ENCODE measurements at regions not wholly inside any gene's neighbourhood (a gene's known extent, or its start where the extent isn't known, plus 50 kb on each side); places are given as distances from the start of the nearest gene placed in this dataset.
"Not testable (repeated sequence)": the region's sequence is repeated elsewhere in the genome, so short reads cannot be mapped to it uniquely, and the experiment has no call there.

DNA sequence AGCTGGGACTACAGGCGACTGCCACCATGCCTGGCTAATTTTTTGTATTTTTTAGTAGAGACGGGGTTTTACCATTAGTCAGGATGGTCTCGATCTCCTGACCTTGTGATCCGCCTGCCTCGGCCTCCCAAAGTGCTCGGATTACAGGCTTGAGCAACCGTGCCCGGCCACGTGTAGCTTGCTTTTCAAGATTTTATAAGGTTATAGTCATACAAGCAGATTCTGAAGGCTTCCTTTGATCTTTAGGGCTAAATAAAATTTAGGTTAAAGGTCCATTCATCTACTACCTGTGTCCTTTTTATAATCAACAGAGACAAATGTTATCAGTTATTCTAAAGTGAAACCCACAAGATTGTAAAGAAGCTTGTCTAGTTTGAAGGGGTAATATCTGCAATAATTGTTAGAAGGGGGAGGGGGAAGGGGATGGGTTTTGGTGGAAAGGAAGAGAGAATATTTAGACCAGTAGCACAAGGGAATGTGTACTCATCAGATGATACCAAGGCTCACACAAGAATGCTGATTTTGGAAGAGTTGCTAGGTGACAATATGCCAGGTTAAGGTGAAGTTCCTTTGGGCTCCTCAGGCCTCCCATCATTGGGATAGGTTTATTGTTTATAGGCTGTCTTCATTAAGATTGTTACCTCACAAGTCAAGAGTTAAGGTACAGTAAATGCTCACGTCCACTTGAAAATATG, 284.7 kb downstream of the ALDH8A1 start:
- no peak overlapping the region for H3K4me3 ChIP-seq (ENCODE audit: low read length)
- H3K9me3 Mint-ChIP-seq, result peaks cover 0 to 2% (median 0%) of the 10 kb centered on the region in 11 donors
- peaks cover 0 to 8% (median 0%) of the 10 kb centered on the region in 5 donors for H3K27me3 Mint-ChIP-seq
- H3K4me1 Mint-ChIP-seq, result peaks cover 0 to 2% (median 0%) of the 10 kb centered on the region in 7 donors
- no peak overlapping the region for H3K4me3 Mint-ChIP-seq
- no peaks in the 10 kb centered on the region for H3K36me3 Mint-ChIP-seq
- H3K27ac ChIP-seq (ENCODE audit: low read depth, low read length), result no peak overlapping the region
- H3K4me1 ChIP-seq (ENCODE audit: control insufficient read depth in 2 of 2, insufficient read depth in 2 of 2, low read length in 2 of 2), result no peaks in the 10 kb centered on the region
- no peaks in the 10 kb centered on the region for H3K27me3 ChIP-seq (ENCODE audit: control insufficient read depth in 2 of 2, insufficient read depth in 2 of 2, low read length in 2 of 2)
- H3K36me3 ChIP-seq (ENCODE audit: control insufficient read depth in 2 of 3, insufficient read depth in 3 of 3, low read length in 3 of 3), result no peaks in the 10 kb centered on the region
- H3K27ac Mint-ChIP-seq, result no peak overlapping the region
- DNase-seq, result no peak
- no peaks in the 10 kb centered on the region for H3K9me3 ChIP-seq (ENCODE audit: control insufficient read depth in 2 of 3, low read length in 3 of 3)
- CTCF ChIA-PET, result no interaction called here
- intact Hi-C loops (cut with micrococcal nuclease), result no loop called here
- POLR2A ChIA-PET, result no interaction called here
- ATAC-seq, result no peak

DNA sequence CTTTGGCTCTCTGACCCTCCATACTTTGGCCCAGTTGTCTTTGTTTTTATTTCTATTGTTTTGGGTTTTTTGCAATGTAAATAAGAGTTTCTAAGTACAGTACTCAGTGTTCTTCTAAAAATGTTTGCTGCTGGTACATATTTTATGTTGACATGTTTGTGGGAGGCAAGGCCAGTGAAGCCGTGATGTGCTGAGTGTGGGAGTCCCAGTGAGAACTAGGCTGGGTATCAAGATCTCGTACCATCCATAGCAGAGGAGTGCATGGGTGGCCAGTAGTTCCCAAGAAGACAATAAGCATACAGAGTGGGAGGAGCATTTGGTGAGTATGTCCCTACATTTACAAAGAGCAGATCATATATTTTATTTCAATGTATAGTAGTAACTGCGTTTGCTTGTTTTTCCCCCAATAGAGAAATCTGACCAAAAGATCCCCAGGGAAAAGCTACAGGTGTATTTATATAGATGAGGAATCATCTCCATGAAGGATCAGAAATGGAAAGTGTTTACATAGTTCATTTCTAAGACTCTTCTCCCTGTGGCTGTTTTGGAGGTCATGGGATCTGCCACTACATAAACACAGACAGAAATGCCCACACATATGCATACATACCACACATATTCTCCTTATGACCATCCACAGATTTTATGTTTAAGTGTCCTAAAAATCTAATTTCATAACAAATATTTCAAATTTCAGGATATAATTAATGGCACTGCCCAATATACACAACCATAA, 285.9 kb downstream of the ALDH8A1 start:
- Mint-ChIP-seq H3K4me3 (no peak overlapping the region), H3K27me3 (peaks cover 0 to 9% (median 0%) of the 10 kb centered on the region in 5 donors), H3K9me3 (peaks cover 0 to 2% (median 0%) of the 10 kb centered on the region in 11 donors), H3K36me3 (no peaks in the 10 kb centered on the region), H3K4me1 (peaks cover 0 to 2% (median 0%) of the 10 kb centered on the region in 7 donors), H3K27ac (no peak overlapping the region)
- no peak for ATAC-seq
- Histone ChIP-seq H3K36me3 (ENCODE audit: control insufficient read depth in 2 of 3, insufficient read depth in 3 of 3, low read length in 3 of 3) (no peaks in the 10 kb centered on the region), H3K27ac (ENCODE audit: low read depth, low read length) (no peak overlapping the region), H3K4me1 (ENCODE audit: control insufficient read depth in 2 of 2, insufficient read depth in 2 of 2, low read length in 2 of 2) (no peaks in the 10 kb centered on the region), H3K27me3 (ENCODE audit: control insufficient read depth in 2 of 2, insufficient read depth in 2 of 2, low read length in 2 of 2) (no peaks in the 10 kb centered on the region), H3K4me3 (ENCODE audit: low read length) (no peak overlapping the region), H3K9me3 (ENCODE audit: control insufficient read depth in 2 of 3, low read length in 3 of 3) (no peaks in the 10 kb centered on the region)
- DNase-seq, result no peak
- ChIA-PET POLR2A (no interaction called here), CTCF (interaction anchor here (0.6 kb wide), 1 partner anchor 567 kb away, joined by 3 read pairs; no protein-coding TSS in a partner anchor)
- intact Hi-C loops (cut with micrococcal nuclease), result no loop called here

DNA sequence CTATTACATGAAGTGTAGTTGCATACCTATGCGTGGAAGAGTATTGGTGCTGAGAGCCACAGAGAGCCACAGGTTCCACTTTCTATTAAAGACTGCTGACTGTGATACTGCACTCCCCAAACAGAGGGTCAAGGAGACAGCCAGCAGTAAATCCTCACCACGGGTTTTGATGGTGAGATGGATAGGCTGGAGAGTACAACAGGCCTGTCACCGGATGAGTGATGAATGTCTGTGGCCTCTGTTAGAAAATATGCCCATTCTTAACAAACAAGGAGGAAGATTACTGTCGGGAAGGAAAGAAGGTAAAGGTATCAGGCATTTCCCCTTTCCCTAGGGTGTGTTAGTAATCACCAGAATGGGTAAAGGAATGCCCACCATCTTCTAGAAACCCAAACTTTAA, 286.5 kb downstream of the ALDH8A1 start:
- H3K4me3 ChIP-seq (ENCODE audit: low read length), result no peak overlapping the region
- H3K9me3 ChIP-seq (ENCODE audit: control insufficient read depth in 2 of 3, low read length in 3 of 3), result no peaks in the 10 kb centered on the region
- no peaks in the 10 kb centered on the region for H3K27me3 ChIP-seq (ENCODE audit: control insufficient read depth in 2 of 2, insufficient read depth in 2 of 2, low read length in 2 of 2)
- intact Hi-C loops (cut with micrococcal nuclease), result no loop called here
- peaks cover 0 to 14% (median 0%) of the 10 kb centered on the region in 5 donors for H3K27me3 Mint-ChIP-seq
- DNase-seq (no peak), ATAC-seq (no peak)
- POLR2A ChIA-PET, result no interaction called here
- no peak overlapping the region for H3K27ac Mint-ChIP-seq
- no peak overlapping the region for H3K4me3 Mint-ChIP-seq
- no peaks in the 10 kb centered on the region for H3K36me3 Mint-ChIP-seq
- no peak overlapping the region for H3K27ac ChIP-seq (ENCODE audit: low read depth, low read length)
- H3K4me1 Mint-ChIP-seq, result peaks cover 0 to 2% (median 0%) of the 10 kb centered on the region in 7 donors
- no peaks in the 10 kb centered on the region for H3K4me1 ChIP-seq (ENCODE audit: control insufficient read depth in 2 of 2, insufficient read depth in 2 of 2, low read length in 2 of 2)
- CTCF ChIA-PET, result no interaction called here
- H3K9me3 Mint-ChIP-seq, result peaks cover 0 to 2% (median 0%) of the 10 kb centered on the region in 11 donors
- no peaks in the 10 kb centered on the region for H3K36me3 ChIP-seq (ENCODE audit: control insufficient read depth in 2 of 3, insufficient read depth in 3 of 3, low read length in 3 of 3)

DNA sequence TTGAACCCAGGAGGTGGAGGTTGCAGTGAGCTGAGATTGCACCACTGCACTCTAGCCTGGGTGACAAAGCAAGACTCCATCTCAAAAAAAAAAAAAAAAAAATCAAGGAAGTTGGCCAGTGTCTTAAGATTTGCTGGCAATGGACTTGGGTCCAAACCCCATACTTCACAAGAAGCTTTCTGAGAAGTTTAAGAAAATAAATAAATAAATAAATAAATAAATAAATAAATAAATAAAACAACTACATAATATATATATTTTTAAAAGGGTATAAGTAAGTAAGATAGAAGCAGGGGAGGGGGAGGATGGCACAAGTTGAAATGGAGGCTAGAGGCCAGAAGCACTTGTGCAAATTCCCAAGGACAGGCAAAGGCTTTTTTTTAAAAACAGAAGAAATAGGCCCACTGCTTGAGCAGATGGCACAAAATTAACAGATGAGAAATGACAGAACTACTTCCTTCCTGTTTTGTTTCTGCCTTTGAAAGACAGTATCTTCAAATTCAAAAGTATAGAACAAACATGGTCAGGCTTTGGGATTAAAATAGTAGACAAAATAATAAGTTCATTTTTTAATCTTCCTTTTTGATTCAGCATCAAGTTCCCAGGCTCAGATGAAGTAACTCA, 287.7 kb downstream of the ALDH8A1 start:
- H3K36me3 ChIP-seq (ENCODE audit: control insufficient read depth in 2 of 3, insufficient read depth in 3 of 3, low read length in 3 of 3), result no peaks in the 10 kb centered on the region
- H3K27ac ChIP-seq (ENCODE audit: low read depth, low read length), result no peak overlapping the region
- ChIA-PET CTCF (no interaction called here), POLR2A (no interaction called here)
- no peaks in the 10 kb centered on the region for H3K4me1 ChIP-seq (ENCODE audit: control insufficient read depth in 2 of 2, insufficient read depth in 2 of 2, low read length in 2 of 2)
- Mint-ChIP-seq H3K27me3 (peaks cover 0 to 13% (median 0%) of the 10 kb centered on the region in 5 donors), H3K4me3 (no peak overlapping the region), H3K36me3 (no peaks in the 10 kb centered on the region), H3K4me1 (peaks cover 0 to 2% (median 0%) of the 10 kb centered on the region in 7 donors), H3K9me3 (peaks cover 0 to under 1% (median 0%) of the 10 kb centered on the region in 11 donors), H3K27ac (no peak overlapping the region)
- H3K9me3 ChIP-seq (ENCODE audit: control insufficient read depth in 2 of 3, low read length in 3 of 3), result no peaks in the 10 kb centered on the region
- DNase-seq (no peak), ATAC-seq (no peak)
- no peak overlapping the region for H3K4me3 ChIP-seq (ENCODE audit: low read length)
- no peaks in the 10 kb centered on the region for H3K27me3 ChIP-seq (ENCODE audit: control insufficient read depth in 2 of 2, insufficient read depth in 2 of 2, low read length in 2 of 2)
- intact Hi-C loops (cut with micrococcal nuclease), result no loop called here

DNA sequence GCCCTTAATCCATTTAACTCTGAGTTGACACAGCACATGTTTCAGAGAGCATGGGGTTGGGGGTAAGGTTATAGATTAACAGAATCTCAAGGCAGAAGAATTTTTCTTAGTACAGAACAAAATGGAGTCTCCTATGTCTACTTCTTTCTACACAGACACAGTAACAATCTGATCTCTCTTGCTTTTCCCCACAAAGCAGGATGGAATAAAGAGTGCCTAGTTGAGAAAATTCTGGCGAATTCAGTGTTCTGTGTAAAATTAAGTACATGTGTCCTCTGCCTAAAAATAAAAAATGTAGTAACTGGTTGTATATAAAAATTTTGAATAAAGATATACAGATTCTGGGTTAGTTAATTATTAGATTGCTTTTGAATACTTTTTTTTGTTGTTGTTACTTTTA, 290.0 kb downstream of the ALDH8A1 start:
- POLR2A ChIA-PET; ATAC-seq; H3K9me3 ChIP-seq (ENCODE audit: control insufficient read depth in 2 of 3, low read length in 3 of 3); H3K4me3 ChIP-seq (ENCODE audit: low read length); intact Hi-C loops (cut with micrococcal nuclease); H3K27me3 ChIP-seq (ENCODE audit: control insufficient read depth in 2 of 2, insufficient read depth in 2 of 2, low read length in 2 of 2); CTCF ChIA-PET; H3K9me3 Mint-ChIP-seq; H3K27ac ChIP-seq (ENCODE audit: low read depth, low read length); H3K4me3 Mint-ChIP-seq; DNase-seq; H3K27ac Mint-ChIP-seq; H3K4me1 ChIP-seq (ENCODE audit: control insufficient read depth in 2 of 2, insufficient read depth in 2 of 2, low read length in 2 of 2); H3K36me3 ChIP-seq (ENCODE audit: control insufficient read depth in 2 of 3, insufficient read depth in 3 of 3, low read length in 3 of 3); H3K36me3 Mint-ChIP-seq; H3K4me1 Mint-ChIP-seq: not testable (repeated sequence)
- H3K27me3 Mint-ChIP-seq, result peaks cover 0 to 22% (median 0%) of the 10 kb centered on the region in 5 donors

DNA sequence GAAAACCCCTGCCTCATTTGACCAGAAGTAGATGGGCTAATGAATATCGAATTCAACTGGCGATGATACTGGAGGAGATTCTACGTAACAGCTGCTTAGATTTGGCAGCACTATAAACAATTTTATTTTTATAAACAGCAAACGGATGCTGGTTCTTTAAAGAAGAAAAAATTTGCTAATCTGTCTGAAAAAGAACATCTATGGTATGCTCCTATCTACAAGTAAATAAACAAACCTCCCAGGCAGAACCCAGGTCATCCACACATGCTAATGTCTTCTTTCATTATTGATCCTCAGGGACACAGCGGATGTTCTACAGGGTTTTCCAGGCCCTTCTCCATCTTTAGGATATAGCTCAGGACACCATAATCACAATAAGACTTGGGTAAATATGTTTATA, 291.3 kb downstream of the ALDH8A1 start:
- Mint-ChIP-seq H3K27ac (no peak overlapping the region), H3K4me3 (no peak overlapping the region), H3K36me3 (no peaks in the 10 kb centered on the region), H3K4me1 (peaks cover 0 to 2% (median 0%) of the 10 kb centered on the region in 7 donors), H3K27me3 (peaks cover 0 to 26% (median 0%) of the 10 kb centered on the region in 5 donors), H3K9me3 (no peaks in the 10 kb centered on the region)
- no peak for ATAC-seq
- DNase-seq, result no peak
- POLR2A ChIA-PET, result no interaction called here
- no peaks in the 10 kb centered on the region for H3K9me3 ChIP-seq (ENCODE audit: control insufficient read depth in 2 of 3, low read length in 3 of 3)
- H3K27ac ChIP-seq (ENCODE audit: low read depth, low read length), result no peak overlapping the region
- H3K4me1 ChIP-seq (ENCODE audit: control insufficient read depth in 2 of 2, insufficient read depth in 2 of 2, low read length in 2 of 2), result no peaks in the 10 kb centered on the region
- no peaks in the 10 kb centered on the region for H3K27me3 ChIP-seq (ENCODE audit: control insufficient read depth in 2 of 2, insufficient read depth in 2 of 2, low read length in 2 of 2)
- H3K36me3 ChIP-seq (ENCODE audit: control insufficient read depth in 2 of 3, insufficient read depth in 3 of 3, low read length in 3 of 3), result no peaks in the 10 kb centered on the region
- CTCF ChIA-PET, result no interaction called here
- H3K4me3 ChIP-seq (ENCODE audit: low read length), result no peak overlapping the region
- intact Hi-C loops (cut with micrococcal nuclease), result no loop called here
